Liver (tissue), 7 donors: ENCODE measurements at regions not wholly inside any gene's neighbourhood (a gene's known extent, or its start where the extent isn't known, plus 50 kb on each side); places are given as distances from the start of the nearest gene placed in this dataset.

Source experiments
- DNase-seq: peaks from one replicate; pipeline ENCODE4 v3.0.0-alpha.2; 2017; ENCODE audit warnings: low spot score
- H3K27ac ChIP-seq, 2 donors: one replicate each; pipeline ENCODE4 v1.7.0; 2013; ENCODE audit warnings: inconsistent platforms in 2 of 2, low read length in 2 of 2, control low read depth in 1 of 2, low read depth in 1 of 2, mild to moderate bottlenecking in 1 of 2
- H3K27me3 ChIP-seq, 4 donors: one replicate each; pipeline versions ENCODE4 v1.6.1 to v1.7.0; 2013; ENCODE audit warnings: low read length in 3 of 4, inconsistent platforms in 1 of 4, mild to moderate bottlenecking in 1 of 4, moderate library complexity in 1 of 4; ENCODE audit not compliant: control insufficient read depth in 4 of 4, insufficient read depth in 4 of 4
- H3K36me3 ChIP-seq, 4 donors: one replicate each; pipeline versions ENCODE4 v1.6.1 to v1.7.0; 2013; ENCODE audit warnings: low read length in 3 of 4, mild to moderate bottlenecking in 3 of 4, low read depth in 1 of 4, moderate library complexity in 1 of 4; ENCODE audit not compliant: control insufficient read depth in 4 of 4, insufficient read depth in 3 of 4
- H3K4me1 ChIP-seq, 4 donors: one replicate each; pipeline versions ENCODE4 v1.6.1 to v1.7.0; 2013; ENCODE audit warnings: low read length in 3 of 4, mild to moderate bottlenecking in 3 of 4, moderate library complexity in 1 of 4; ENCODE audit not compliant: control insufficient read depth in 4 of 4, insufficient read depth in 4 of 4
- H3K4me3 ChIP-seq, 3 donors: one replicate each; pipeline versions ENCODE4 v1.6.1 to v1.7.0; 2013; ENCODE audit warnings: low read length in 3 of 3, control low read depth in 1 of 3, low read depth in 1 of 3, mild to moderate bottlenecking in 1 of 3
- H3K9ac ChIP-seq, 2 donors: one replicate each; pipeline ENCODE4 v1.7.0; 2013; ENCODE audit warnings: low read length in 2 of 2, mild to moderate bottlenecking in 2 of 2, moderate library complexity in 2 of 2, control low read depth in 1 of 2, low read depth in 1 of 2
- H3K9me3 ChIP-seq, 4 donors: one replicate each; pipeline versions ENCODE4 v1.6.1 to v1.7.0; 2013; ENCODE audit warnings: low read length in 3 of 4; ENCODE audit not compliant: control insufficient read depth in 4 of 4
- ATF3 ChIP-seq: IDR thresholded peaks from 2 replicates; pipeline ENCODE4 v1.6.1; 2016; ENCODE audit warnings: antibody characterized with exemption
- EGR1 ChIP-seq, 2 donors: IDR thresholded peaks; 2 replicates each; pipeline ENCODE4 v1.6.1; 2016 to 2018; ENCODE audit warnings: antibody characterized with exemption in 2 of 2, low read depth in 2 of 2
- FOXA2 ChIP-seq: IDR thresholded peaks from 2 replicates; pipeline ENCODE4 v1.6.1; 2016; ENCODE audit warnings: antibody characterized with exemption
- GABPA ChIP-seq, 2 donors: IDR thresholded peaks in 1 of 2; conservative IDR thresholded peaks in 1 of 2; 2 replicates each; pipeline ENCODE4 v1.6.1; 2016; ENCODE audit warnings: antibody characterized with exemption in 2 of 2, mild to moderate bottlenecking in 1 of 2, moderate library complexity in 1 of 2
- JUND ChIP-seq, 2 donors: IDR thresholded peaks; 2 replicates each; pipeline ENCODE4 v1.6.1; 2016; ENCODE audit warnings: antibody characterized with exemption in 2 of 2
- MAX ChIP-seq: IDR thresholded peaks from 2 replicates; pipeline ENCODE4 v1.6.1; 2016; ENCODE audit warnings: antibody characterized with exemption
- RAD21 ChIP-seq, 2 donors: IDR thresholded peaks; 2 replicates each; pipeline ENCODE4 v1.6.1; 2016; ENCODE audit warnings: antibody characterized with exemption in 2 of 2, mild to moderate bottlenecking in 2 of 2
- REST ChIP-seq: IDR thresholded peaks from 2 replicates; pipeline ENCODE4 v1.6.1; 2016; ENCODE audit warnings: antibody characterized with exemption, mild to moderate bottlenecking
- RXRA ChIP-seq, 2 donors: IDR thresholded peaks; 2 replicates each; pipeline ENCODE4 v1.6.1; 2017 to 2018; ENCODE audit warnings: antibody characterized with exemption in 2 of 2, mild to moderate bottlenecking in 1 of 2
- TAF1 ChIP-seq: conservative IDR thresholded peaks from 2 replicates; pipeline ENCODE4 v1.6.1; 2016; ENCODE audit warnings: antibody characterized with exemption, mild to moderate bottlenecking
- WGBS: extraction: QIAGEN DNeasy Blood & Tissue Kit; methylation state at CpG from one replicate; pipeline ENCODE4 v1.1.7; 2013; 5-methylcytosine and 5-hydroxymethylcytosine counted together
- donor health status: healthy.
- donor health status: healthy.
- donor health status: healthy.
- donor health status: healthy.

DNA sequence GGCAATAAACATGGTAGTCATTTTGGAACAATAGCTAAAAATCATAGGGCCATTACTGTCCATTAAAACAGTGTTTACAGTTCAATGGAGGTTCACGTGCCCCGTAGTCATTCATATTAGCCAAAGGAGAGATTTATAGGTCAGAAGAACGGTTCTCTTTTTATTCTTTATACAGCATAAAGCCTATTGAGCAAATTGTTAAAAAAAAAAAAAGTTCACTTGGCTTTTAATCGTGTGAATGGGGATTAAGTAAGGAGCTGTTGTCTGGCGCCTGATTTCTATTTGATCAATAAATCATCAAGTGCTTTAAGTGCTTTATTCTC is 69.1 kb upstream of the TBCA start:
- Histone ChIP-seq H3K9me3 (no peaks in the 10 kb centered on the region), H3K4me3 (no peak overlapping the region), H3K4me1 (peaks cover 0 to 5% (median 3%) of the 10 kb centered on the region in 4 donors), H3K27me3 (no peaks in the 10 kb centered on the region), H3K27ac (no peak overlapping the region), H3K36me3 (peaks cover 0 to 1% (median 0%) of the 10 kb centered on the region in 4 donors), H3K9ac (no peak overlapping the region)
- no peak for DNase-seq
- no peak for TF ChIP-seq MAX
- no peak for TF ChIP-seq ATF3
- TF ChIP-seq TAF1: no peak
- TF ChIP-seq RAD21 (IDR thresholded peaks at IDR 0.05): no peak
- TF ChIP-seq RXRA (IDR thresholded peaks at IDR 0.05): no peak
- no peak for TF ChIP-seq REST
- 86% methylated on average over 5 of the region's 5 CpGs for WGBS

DNA sequence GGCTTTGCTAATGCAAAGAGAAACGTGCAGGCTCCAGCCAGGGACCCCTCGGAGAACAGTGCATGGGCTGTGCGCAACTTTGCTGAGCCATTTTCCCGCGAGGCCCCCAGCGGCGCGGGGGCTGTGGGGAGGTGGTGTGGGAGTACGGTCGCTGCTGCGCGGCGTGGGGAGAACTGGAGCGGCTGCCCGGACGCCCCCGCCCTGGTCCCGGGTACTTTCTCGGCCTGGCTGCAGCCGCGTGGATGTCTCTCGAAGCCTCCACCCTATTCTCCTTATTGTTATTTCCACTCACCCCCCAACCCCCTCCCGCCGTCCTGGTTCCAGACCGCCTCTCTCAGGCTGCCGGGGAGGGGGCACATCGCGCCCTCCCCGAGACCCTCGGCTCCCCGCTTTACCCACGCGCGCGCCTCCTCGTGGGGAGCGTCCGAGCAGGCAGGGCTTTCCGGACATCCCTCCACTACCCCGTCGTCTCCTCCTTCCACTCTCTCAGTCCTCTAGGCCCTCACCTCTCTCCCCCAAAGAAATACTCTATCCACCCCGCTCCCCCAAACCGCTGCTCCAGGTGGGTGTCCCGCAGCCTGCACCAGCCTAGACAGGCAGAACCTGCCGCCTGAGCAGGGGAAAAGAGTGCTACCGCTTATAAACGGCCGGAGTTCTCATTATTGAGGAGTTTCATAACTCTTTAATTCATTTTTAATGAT is 68.6 kb upstream of the TBCA start:
- peaks cover 0 to 1% (median 0%) of the 10 kb centered on the region in 4 donors for H3K36me3 ChIP-seq
- peak; percentile 1 to 12 for TF ChIP-seq RAD21 (IDR thresholded peaks at IDR 0.05)
- no peak for TF ChIP-seq GABPA (IDR thresholded peaks at IDR 0.05 in 1 of 2, conservative IDR thresholded peaks at IDR 0.05 in 1 of 2)
- peaks cover 0 to 5% (median 3%) of the 10 kb centered on the region in 4 donors for H3K4me1 ChIP-seq
- no peak for DNase-seq
- 25% methylated on average over 48 of the region's 48 CpGs for WGBS
- H3K9me3 ChIP-seq: no peaks in the 10 kb centered on the region
- no peak overlapping the region for H3K27ac ChIP-seq
- peak overlapping the region in 1 of 2 donors; percentile 28 for H3K9ac ChIP-seq
- peak overlapping the region in 2 of 3 donors; percentile 58 to 65 for H3K4me3 ChIP-seq
- no peaks in the 10 kb centered on the region for H3K27me3 ChIP-seq

DNA sequence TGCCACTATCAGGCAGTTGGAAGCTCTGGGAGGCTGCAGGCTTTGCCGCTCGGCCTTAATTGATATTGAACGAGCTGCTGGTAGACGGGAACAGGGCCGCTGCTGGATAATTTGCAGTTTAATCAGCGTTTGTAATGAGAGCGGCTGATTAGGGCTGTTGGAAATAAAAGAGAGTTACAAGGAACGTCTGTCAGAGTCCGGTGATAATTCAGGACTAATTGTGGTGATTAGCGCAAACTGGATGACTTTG is 68.2 kb upstream of the TBCA start:
- no peak for DNase-seq
- 15% methylated on average over 10 of the region's 10 CpGs for WGBS
- H3K4me3 ChIP-seq: peak overlapping the region in 2 of 3 donors; percentile 58 to 65
- TF ChIP-seq EGR1 (IDR thresholded peaks at IDR 0.05; ENCODE audit: low read depth in 2 of 2) (no peak), JUND (IDR thresholded peaks at IDR 0.05) (no peak), RAD21 (IDR thresholded peaks at IDR 0.05) (peak in 1 of 2 donors; percentile 8), FOXA2 (no peak), TAF1 (no peak), REST (no peak), MAX (no peak), GABPA (IDR thresholded peaks at IDR 0.05 in 1 of 2, conservative IDR thresholded peaks at IDR 0.05 in 1 of 2) (no peak)
- H3K36me3 ChIP-seq: peaks cover 0 to 1% (median 0%) of the 10 kb centered on the region in 4 donors
- peak overlapping the region in 1 of 2 donors; percentile 28 for H3K9ac ChIP-seq
- H3K27me3 ChIP-seq: no peaks in the 10 kb centered on the region
- peaks cover 0 to 5% (median 3%) of the 10 kb centered on the region in 4 donors for H3K4me1 ChIP-seq
- no peak overlapping the region for H3K27ac ChIP-seq
- H3K9me3 ChIP-seq: no peaks in the 10 kb centered on the region
